H9 (cell line): ENCODE measurements at regions not wholly inside any gene's neighbourhood (a gene's known extent, or its start where the extent isn't known, plus 50 kb on each side); places are given as distances from the start of the nearest gene placed in this dataset.

ENCODE experiments used
- DNase-seq: peaks from one replicate; pipeline ENCODE4 v3.0.0-alpha.2; 2017
- H2AFZ ChIP-seq: one replicate; pipeline ENCODE4 v1.6.1; 2013; ENCODE audit warnings: mild to moderate bottlenecking, low read length, control low read depth, moderate library complexity
- H2AK5ac ChIP-seq: 2 replicates; pipeline ENCODE4 v1.6.1; 2013; ENCODE audit warnings: low read length, control low read depth, mixed read lengths; ENCODE audit not compliant: insufficient read length
- H2BK120ac ChIP-seq: one replicate; pipeline ENCODE4 v1.6.1; 2013; ENCODE audit warnings: low read depth, mild to moderate bottlenecking, low read length, control low read depth, inconsistent platforms; ENCODE audit not compliant: poor library complexity, severe bottlenecking
- H2BK12ac ChIP-seq: 2 replicates; pipeline ENCODE4 v1.6.1; 2013; ENCODE audit warnings: low read length, control low read depth, mixed read lengths, low read depth; ENCODE audit not compliant: insufficient read length
- H2BK15ac ChIP-seq: 2 replicates; pipeline ENCODE4 v1.6.1; 2013; ENCODE audit warnings: low read depth, low read length, control low read depth
- H2BK20ac ChIP-seq: one replicate; pipeline ENCODE4 v1.6.1; 2013; ENCODE audit warnings: low read depth, mild to moderate bottlenecking, low read length, control low read depth, inconsistent platforms; ENCODE audit not compliant: poor library complexity, severe bottlenecking
- H2BK5ac ChIP-seq: 2 replicates; pipeline ENCODE4 v1.6.1; 2013; ENCODE audit warnings: low read length, control low read depth, mixed read lengths; ENCODE audit not compliant: insufficient read length
- H3K14ac ChIP-seq: 2 replicates; pipeline ENCODE4 v1.6.1; 2013; ENCODE audit warnings: low read length, control low read depth; ENCODE audit not compliant: insufficient read depth
- H3K18ac ChIP-seq: 2 replicates; pipeline ENCODE4 v1.6.1; 2013; ENCODE audit warnings: low read depth, mild to moderate bottlenecking, mixed read lengths, low read length, control low read depth; ENCODE audit not compliant: insufficient read length
- H3K23ac ChIP-seq: 2 replicates; pipeline ENCODE4 v1.6.1; 2013; ENCODE audit warnings: low read length, control low read depth, mixed read lengths, low read depth; ENCODE audit not compliant: insufficient read length
- H3K23me2 ChIP-seq: 2 replicates; pipeline ENCODE4 v1.6.1; 2013; ENCODE audit warnings: low read depth, mild to moderate bottlenecking, mixed read lengths, low read length, control low read depth; ENCODE audit not compliant: insufficient read length, poor library complexity, severe bottlenecking
- H3K27ac ChIP-seq: 2 replicates; pipeline ENCODE4 v1.5.1; 2013; ENCODE audit warnings: low read length, control low read depth, mixed read lengths, low read depth; ENCODE audit not compliant: insufficient read length
- H3K27me3 ChIP-seq: 2 replicates; pipeline ENCODE4 v1.6.1; 2013; ENCODE audit warnings: low read length, control low read depth, inconsistent platforms; ENCODE audit not compliant: insufficient read depth
- H3K4ac ChIP-seq: 2 replicates; pipeline ENCODE4 v1.6.1; 2013; ENCODE audit warnings: low read depth, mild to moderate bottlenecking, control low read depth, inconsistent platforms, low read length, moderate library complexity
- H3K4me1 ChIP-seq: 2 replicates; pipeline ENCODE4 v1.6.1; 2013; ENCODE audit warnings: low read length, control low read depth, inconsistent platforms; ENCODE audit not compliant: insufficient read depth
- H3K4me2 ChIP-seq: 2 replicates; pipeline ENCODE4 v1.6.1; 2013; ENCODE audit warnings: low read length, control low read depth, mixed read lengths; ENCODE audit not compliant: insufficient read length, insufficient read depth
- H3K56ac ChIP-seq: 2 replicates; pipeline ENCODE4 v1.6.1; 2013; ENCODE audit warnings: low read depth, mild to moderate bottlenecking, mixed read lengths, low read length, control low read depth; ENCODE audit not compliant: insufficient read length
- H3K79me1 ChIP-seq: 2 replicates; pipeline ENCODE4 v1.6.1; 2013; ENCODE audit warnings: low read depth, mild to moderate bottlenecking, moderate library complexity, low read length, control low read depth, inconsistent platforms; ENCODE audit not compliant: insufficient read depth, poor library complexity, severe bottlenecking
- H3K79me2 ChIP-seq: 2 replicates; pipeline ENCODE4 v1.6.1; 2013; ENCODE audit warnings: low read length, control low read depth, inconsistent platforms; ENCODE audit not compliant: insufficient read depth
- H3K9ac ChIP-seq: 2 replicates; pipeline ENCODE4 v1.6.1; 2013; ENCODE audit warnings: low read length, control low read depth, mixed read lengths; ENCODE audit not compliant: insufficient read length; ENCODE audit errors: extremely low read depth
- H3K9me3 ChIP-seq: one replicate; pipeline ENCODE4 v1.6.1; 2013; ENCODE audit warnings: low read depth, low read length, inconsistent platforms; ENCODE audit not compliant: control insufficient read depth
- H3T11ph ChIP-seq: one replicate; pipeline ENCODE4 v1.6.1; 2013; ENCODE audit warnings: mild to moderate bottlenecking, low read length, control low read depth, inconsistent platforms
- H4K20me1 ChIP-seq: one replicate; pipeline ENCODE4 v1.6.1; 2013; ENCODE audit not compliant: control insufficient read depth, insufficient read length, insufficient read depth
- H4K5ac ChIP-seq: 2 replicates; pipeline ENCODE4 v1.6.1; 2013; ENCODE audit warnings: low read depth, mild to moderate bottlenecking, mixed read lengths, low read length, control low read depth; ENCODE audit not compliant: insufficient read length
- H4K8ac ChIP-seq: replicated peaks from 2 replicates; pipeline ENCODE4 v1.6.1; 2013; ENCODE audit warnings: low read length, control low read depth, mixed read lengths, low read depth; ENCODE audit not compliant: insufficient read length
- H4K91ac ChIP-seq: 2 replicates; pipeline ENCODE4 v1.6.1; 2013; ENCODE audit warnings: low read depth, mild to moderate bottlenecking, moderate library complexity, mixed read lengths, low read length, control low read depth; ENCODE audit not compliant: insufficient read length
- H3K27ac Mint-ChIP-seq, 3 experiments: 2 replicates in 2 of 3; 3 replicates in 1 of 3; pipeline ENCODE4 v1.8.0; 2020 to 2021; ENCODE audit warnings: mixed read lengths in 3 of 3, mild to moderate bottlenecking in 1 of 3, moderate library complexity in 1 of 3
- H3K27me3 Mint-ChIP-seq: 2 replicates; pipeline ENCODE4 v1.8.0; 2021; ENCODE audit warnings: low read depth, mild to moderate bottlenecking, moderate library complexity, mixed read lengths
- H3K36me3 Mint-ChIP-seq, 3 experiments: 2 replicates in 2 of 3; 3 replicates in 1 of 3; pipeline ENCODE4 v1.8.0; 2020 to 2021; ENCODE audit warnings: low read depth in 3 of 3, mixed read lengths in 3 of 3; ENCODE audit not compliant: insufficient read depth in 1 of 3
- H3K4me1 Mint-ChIP-seq, 2 experiments: 2 replicates each; pipeline ENCODE4 v1.8.0; 2020; ENCODE audit warnings: mixed read lengths in 2 of 2
- H3K4me3 Mint-ChIP-seq, 2 experiments: 2 replicates in 1 of 2; 3 replicates in 1 of 2; pipeline ENCODE4 v1.8.0; 2020 to 2021; ENCODE audit warnings: mild to moderate bottlenecking in 2 of 2, mixed read lengths in 2 of 2, moderate library complexity in 1 of 2
- H3K9me3 Mint-ChIP-seq, 2 experiments: 2 replicates in 1 of 2; 3 replicates in 1 of 2; pipeline ENCODE4 v1.8.0; 2020; ENCODE audit warnings: mild to moderate bottlenecking in 2 of 2, mixed read lengths in 2 of 2, moderate library complexity in 1 of 2
- CTCF ChIP-seq: fragments of 200-600 bp; sonication (generic); conservative IDR thresholded peaks from 3 replicates; pipeline ENCODE4 v1.8.0; 2021; ENCODE audit warnings: antibody characterized with exemption, mild to moderate bottlenecking
- WGBS: extraction: QIAGEN DNeasy Blood & Tissue Kit; methylation state at CpG from one replicate; pipeline ENCODE4 v1.1.7; 2013; ENCODE audit warnings: missing lambda C conversion rate, low lambda C conversion rate, mixed read lengths; ENCODE audit not compliant: insufficient read length; ENCODE audit errors: extremely low coverage; 5-methylcytosine and 5-hydroxymethylcytosine counted together

GRCh38 chr3:26558257-26558656, 64.3 kb upstream of the LRRC3B start:
- Mint-ChIP-seq H3K27ac (peak overlapping the region in 1 of 3 experiments; percentile 41; a peak in 1 of 7 replicates), H3K4me1 (peaks cover 4 to 6% of the 10 kb centered on the region in 2 experiments; a peak in 2 of 4 replicates), H3K36me3 (no peaks in the 10 kb centered on the region), H3K27me3 (no peaks in the 10 kb centered on the region; the same call in 1 of the 2 replicates), H3K4me3 (no peak overlapping the region), H3K9me3 (no peaks in the 10 kb centered on the region)
- Histone ChIP-seq H3K4me1 (no peaks in the 10 kb centered on the region), H4K5ac (no peak overlapping the region), H3K79me2 (no peaks in the 10 kb centered on the region), H3K4ac (no peak overlapping the region), H2BK12ac (no peak overlapping the region), H3K23ac (no peak overlapping the region), H3K27ac (no peak overlapping the region), H3K56ac (no peak overlapping the region), H2AK5ac (no peak overlapping the region), H4K91ac (no peak overlapping the region), H3K14ac (no peak overlapping the region), H4K8ac (no peak overlapping the region), H4K20me1 (no peaks in the 10 kb centered on the region), H3K9me3 (no peaks in the 10 kb centered on the region), H2AFZ (no peak overlapping the region), H3K23me2 (no peaks in the 10 kb centered on the region), H3K79me1 (no peaks in the 10 kb centered on the region), H3K9ac (no peak overlapping the region), H3K27me3 (no peaks in the 10 kb centered on the region), H2BK15ac (no peak overlapping the region), H2BK20ac (no peak overlapping the region), H3K4me2 (no peak overlapping the region), H3T11ph (no peak overlapping the region), H2BK120ac (no peak overlapping the region), H3K18ac (no peak overlapping the region), H2BK5ac (no peak overlapping the region)
- no peak for TF ChIP-seq CTCF
- DNase-seq = no peak
- no CpG with 5 or more reads among the region's 1 CpG for WGBS
